H1 (cell line): ENCODE measurements at regions not wholly inside any gene's neighbourhood (a gene's known extent, or its start where the extent isn't known, plus 50 kb on each side); places are given as distances from the start of the nearest gene placed in this dataset.

Source experiments
- CTCF ChIA-PET: fragments of 300-600 bp; sonication (Branson Sonifier 250); formaldehyde crosslinking; loops from one replicate; lab custom pipeline; 2021; ENCODE audit not compliant: partially characterized antibody; lab: Charles Lee
- POLR2A ChIA-PET: fragments of 300-600 bp; sonication (Branson Sonifier 250); formaldehyde crosslinking; loops from one replicate; lab custom pipeline; 2021; ENCODE audit warnings: inconsistent platforms; ENCODE audit not compliant: partially characterized antibody; lab: Charles Lee
- DNase-seq, 2 experiments: peaks; one replicate each; pipeline versions ENCODE4 v3.0.0 to v3.0.0-alpha.2; 2010 to 2022; ENCODE audit warnings: low spot score in 2 of 2, low read depth in 1 of 2, mixed read lengths in 1 of 2
- FAIRE-seq: peaks from 2 replicates; lab custom pipeline; 2011; peaks lifted over from hg19 to GRCh38; lab: Jason Lieb, UNC
- H2AFZ ChIP-seq: 2 replicates; pipeline ENCODE4 v1.8.1; 2012; ENCODE audit warnings: low read length, inconsistent platforms
- H2AK5ac ChIP-seq: 2 replicates; pipeline ENCODE4 v1.6.1; 2013; ENCODE audit warnings: low read depth, low read length
- H2BK120ac ChIP-seq: replicated peaks from 2 replicates; pipeline ENCODE3; 2013; ENCODE audit warnings: low read depth, low read length, inconsistent platforms
- H2BK12ac ChIP-seq: 2 replicates; pipeline ENCODE4 v1.6.1; 2013; ENCODE audit warnings: low read depth, low read length
- H2BK15ac ChIP-seq: 2 replicates; pipeline ENCODE4 v1.6.1; 2013; ENCODE audit warnings: low read length
- H2BK20ac ChIP-seq: 2 replicates; pipeline ENCODE4 v1.6.1; 2013; ENCODE audit warnings: low read length
- H2BK5ac ChIP-seq: 2 replicates; pipeline ENCODE4 v1.6.1; 2013; ENCODE audit warnings: low read depth, low read length
- H3K14ac ChIP-seq: 2 replicates; pipeline ENCODE4 v1.6.1; 2013; ENCODE audit warnings: inconsistent platforms; ENCODE audit not compliant: insufficient read length
- H3K18ac ChIP-seq: 2 replicates; pipeline ENCODE4 v1.6.1; 2013; ENCODE audit warnings: low read length; ENCODE audit errors: extremely low read depth
- H3K23ac ChIP-seq: 2 replicates; pipeline ENCODE4 v1.6.1; 2013; ENCODE audit warnings: inconsistent platforms; ENCODE audit not compliant: insufficient read length
- H3K23me2 ChIP-seq: 2 replicates; pipeline ENCODE4 v1.6.1; 2013; ENCODE audit warnings: low read depth, low read length
- H3K27ac ChIP-seq: 2 replicates; pipeline ENCODE4 v1.6.1; 2011; ENCODE audit warnings: low read depth, low read length, inconsistent platforms
- H3K27me3 ChIP-seq, 4 experiments: replicated peaks in 1 of 4; 1 replicate in 1 of 4; 2 replicates in 3 of 4; pipeline versions ENCODE4 v1.6.1 to v1.8.1; 2011 to 2013; ENCODE audit warnings: low read length in 3 of 4, mild to moderate bottlenecking in 3 of 4, inconsistent platforms in 2 of 4, mixed read lengths in 2 of 4, moderate library complexity in 1 of 4; ENCODE audit not compliant: control insufficient read depth in 3 of 4, insufficient read depth in 3 of 4; ENCODE audit errors: extremely low read depth in 1 of 4
- H3K36me3 ChIP-seq, 4 experiments: 2 replicates each; pipeline versions ENCODE4 v1.6.1 to v1.8.1; 2011 to 2013; ENCODE audit warnings: mild to moderate bottlenecking in 4 of 4, low read length in 3 of 4, moderate library complexity in 2 of 4, control low read depth in 1 of 4, inconsistent platforms in 1 of 4; ENCODE audit not compliant: insufficient read depth in 4 of 4, control insufficient read depth in 2 of 4
- H3K4ac ChIP-seq: replicated peaks from 2 replicates; pipeline ENCODE3; 2013; ENCODE audit warnings: low read length, low read depth, mixed read lengths, inconsistent platforms; ENCODE audit not compliant: insufficient read length
- H3K4me1 ChIP-seq, 4 experiments: replicated peaks in 1 of 4; 1 replicate in 1 of 4; 2 replicates in 3 of 4; pipeline versions ENCODE4 v1.6.1 to v1.8.1; 2011 to 2013; ENCODE audit warnings: low read length in 3 of 4, inconsistent platforms in 2 of 4, mixed read lengths in 1 of 4; ENCODE audit not compliant: insufficient read depth in 4 of 4, control insufficient read depth in 3 of 4
- H3K4me2 ChIP-seq, 2 experiments: 2 replicates each; pipeline versions ENCODE4 v1.6.1 to v1.8.1; 2011 to 2013; ENCODE audit warnings: low read depth in 2 of 2, low read length in 2 of 2, control low read depth in 1 of 2, inconsistent platforms in 1 of 2, mild to moderate bottlenecking in 1 of 2; ENCODE audit not compliant: insufficient read depth in 1 of 2
- H3K4me3 ChIP-seq, 4 experiments: fragments of 200-600, 300-600 bp in 1 of 4; sonication (generic), shearing (Covaris generic), sonication (Bioruptor Twin) in 1 of 4; 2 replicates each; pipeline versions ENCODE4 v1.5.1 to v1.8.1; 2011 to 2016; ENCODE audit warnings: low read length in 4 of 4, low read depth in 3 of 4, control low read depth in 2 of 4, inconsistent platforms in 2 of 4, mild to moderate bottlenecking in 2 of 4, mixed read lengths in 1 of 4, moderate library complexity in 1 of 4; ENCODE audit not compliant: insufficient read depth in 2 of 4; ENCODE audit errors: extremely low read depth in 1 of 4
- H3K56ac ChIP-seq: replicated peaks from 2 replicates; pipeline ENCODE3; 2013; ENCODE audit warnings: low read depth, mild to moderate bottlenecking, mixed read lengths, low read length, inconsistent platforms; ENCODE audit not compliant: insufficient read length
- H3K79me1 ChIP-seq: 2 replicates; pipeline ENCODE4 v1.6.1; 2013; ENCODE audit warnings: low read depth, low read length, control low read depth
- H3K79me2 ChIP-seq, 2 experiments: 2 replicates each; pipeline versions ENCODE4 v1.6.1 to v1.8.1; 2012 to 2013; ENCODE audit warnings: low read length in 2 of 2, mild to moderate bottlenecking in 2 of 2, inconsistent platforms in 1 of 2; ENCODE audit not compliant: insufficient read depth in 2 of 2, control insufficient read depth in 1 of 2
- H3K9ac ChIP-seq, 4 experiments: replicated peaks in 1 of 4; 1 replicate in 1 of 4; 2 replicates in 3 of 4; pipeline versions ENCODE4 v1.6.1 to v1.8.1; 2011 to 2013; ENCODE audit warnings: low read depth in 3 of 4, low read length in 3 of 4, control low read depth in 2 of 4, mild to moderate bottlenecking in 2 of 4, moderate library complexity in 2 of 4, inconsistent platforms in 1 of 4; ENCODE audit errors: extremely low read depth in 1 of 4
- H3K9me3 ChIP-seq, 2 experiments: 2 replicates each; pipeline versions ENCODE4 v1.6.1 to v1.8.1; 2012 to 2013; ENCODE audit warnings: mild to moderate bottlenecking in 2 of 2, moderate library complexity in 2 of 2, control low read depth in 1 of 2, inconsistent platforms in 1 of 2, low read depth in 1 of 2, low read length in 1 of 2, mixed read lengths in 1 of 2; ENCODE audit not compliant: insufficient read depth in 2 of 2
- H4K20me1 ChIP-seq, 2 experiments: replicated peaks in 1 of 2; 2 replicates each; pipeline versions ENCODE3 to v1.8.1; 2011 to 2013; ENCODE audit warnings: inconsistent platforms in 2 of 2, low read length in 2 of 2, mild to moderate bottlenecking in 1 of 2; ENCODE audit not compliant: insufficient read depth in 2 of 2, control insufficient read depth in 1 of 2
- H4K5ac ChIP-seq: 2 replicates; pipeline ENCODE4 v1.6.1; 2013; ENCODE audit warnings: low read length, low read depth, mixed read lengths, inconsistent platforms; ENCODE audit not compliant: insufficient read length
- H4K8ac ChIP-seq: 2 replicates; pipeline ENCODE4 v1.8.0; 2013; ENCODE audit warnings: mild to moderate bottlenecking, moderate library complexity, low read length, inconsistent platforms; ENCODE audit not compliant: insufficient read depth; ENCODE audit errors: extremely low read depth
- H4K91ac ChIP-seq: replicated peaks from 2 replicates; pipeline ENCODE3; 2013; ENCODE audit warnings: low read length, mixed read lengths, inconsistent platforms; ENCODE audit not compliant: insufficient read length
- GABPA ChIP-seq: IDR thresholded peaks from 2 replicates; pipeline ENCODE4 v1.6.1; 2011; ENCODE audit warnings: mild to moderate bottlenecking, low read length, moderate library complexity, borderline replicate concordance; ENCODE audit not compliant: insufficient read depth
- NRF1 ChIP-seq: IDR thresholded peaks from 2 replicates; pipeline ENCODE4 v1.6.1; 2011; ENCODE audit warnings: mild to moderate bottlenecking, low read depth, low read length, improper control_type of control experiment
- SP2 ChIP-seq: IDR thresholded peaks from 2 replicates; pipeline ENCODE4 v1.6.1; 2012; ENCODE audit warnings: mild to moderate bottlenecking, low read length, inconsistent platforms
- YY1 ChIP-seq: IDR thresholded peaks from 2 replicates; pipeline ENCODE4 v1.6.1; 2011; ENCODE audit warnings: low read depth, mild to moderate bottlenecking, low read length
- WGBS, 2 experiments: shearing (Covaris generic) in 1 of 2; methylation state at CpG; one replicate each; pipeline versions ENCODE4 v1.1.6 to v1.1.7; 2013 to 2015; ENCODE audit warnings: low lambda C conversion rate in 2 of 2, mixed read lengths in 2 of 2, inconsistent platforms in 1 of 2, low coverage in 1 of 2, missing lambda C conversion rate in 1 of 2; ENCODE audit not compliant: insufficient replicate concordance in 2 of 2, insufficient coverage in 1 of 2, insufficient read length in 1 of 2; ENCODE audit errors: extremely low coverage in 1 of 2, missing lambda C conversion rate in 1 of 2; 5-methylcytosine and 5-hydroxymethylcytosine counted together

DNA sequence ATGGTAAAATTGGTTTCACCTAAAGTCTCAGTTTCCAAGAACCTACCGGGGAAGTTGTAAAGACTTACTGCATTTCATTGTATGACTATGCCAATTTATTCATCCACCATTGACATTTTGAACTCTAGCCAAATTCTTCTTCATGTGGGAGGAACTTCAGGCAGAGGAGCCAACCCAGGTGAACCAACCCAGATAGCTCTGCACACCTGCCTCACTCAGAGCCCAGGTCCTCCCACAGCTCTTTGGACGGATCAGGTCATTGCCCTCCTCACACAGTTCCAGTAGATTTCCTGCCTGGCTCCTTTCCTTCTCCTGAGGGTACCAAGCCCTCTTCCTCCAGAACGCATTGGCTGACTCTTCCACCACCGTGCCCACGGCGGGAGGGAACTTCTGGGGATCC is 121.7 kb downstream of the DTL start:
- Histone ChIP-seq H4K91ac (no peak overlapping the region), H3K4me1 (no peaks in the 10 kb centered on the region), H3K9ac (no peak overlapping the region), H2AK5ac (no peak overlapping the region), H3K4me3 (no peak overlapping the region), H3K9me3 (no peaks in the 10 kb centered on the region; a peak in 1 of 4 replicates), H4K20me1 (no peaks in the 10 kb centered on the region), H2AFZ (no peak overlapping the region), H2BK120ac (no peak overlapping the region), H3K4me2 (no peak overlapping the region), H4K8ac (no peak overlapping the region), H3K79me2 (no peaks in the 10 kb centered on the region), H3K23me2 (peaks cover 2% of the 10 kb centered on the region; the same call in 1 of the 2 replicates), H3K27me3 (no peaks in the 10 kb centered on the region), H3K56ac (no peak overlapping the region), H3K23ac (no peak overlapping the region), H3K36me3 (no peaks in the 10 kb centered on the region), H3K14ac (no peak overlapping the region), H3K18ac (no peak overlapping the region), H2BK20ac (no peak overlapping the region), H2BK12ac (no peak overlapping the region), H4K5ac (no peak overlapping the region), H3K27ac (no peak overlapping the region), H2BK5ac (no peak overlapping the region), H3K4ac (no peak overlapping the region), H3K79me1 (no peaks in the 10 kb centered on the region), H2BK15ac (no peak overlapping the region)
- CTCF ChIA-PET: interaction anchor here (1.2 kb wide), 1 partner anchor 10 kb away, joined by 4 read pairs; no protein-coding TSS in a partner anchor
- DNase-seq: no peak
- 96% methylated on average over 6 of the region's 6 CpGs; no CpG with 5 or more reads in 1 of the 2 experiments for WGBS, 2 experiments
- POLR2A ChIA-PET: no interaction called here
- no peak for TF ChIP-seq YY1
- no peak for TF ChIP-seq SP2
- no peak for TF ChIP-seq NRF1
- TF ChIP-seq GABPA: no peak
- FAIRE-seq: no peak
